ENCODE measurements at regions not wholly inside any gene's neighbourhood (a gene's known extent, or its start where the extent isn't known, plus 50 kb on each side); places are given as distances from the start of the nearest gene placed in this dataset.
"Not testable (repeated sequence)": the region's sequence is repeated elsewhere in the genome, so short reads cannot be mapped to it uniquely, and the experiment has no call there.

- H3K36me3 Mint-ChIP-seq (ENCODE audit: insufficient read depth, unreplicated experiment): no peaks in the 10 kb centered on the region
- no peak overlapping the region for H3K4me3 Mint-ChIP-seq (ENCODE audit: low read depth, unreplicated experiment)
- TF ChIP-seq CTCF (IDR thresholded peaks at IDR 0.05; ENCODE audit: unreplicated experiment): no peak
- CTCF ChIA-PET: interaction anchor here (1.8 to 2.7 kb wide), 2 partner anchors 121 to 277 kb away, joined by 8 to 35 read pairs; no protein-coding TSS in a partner anchor
- H3K27me3 Mint-ChIP-seq (ENCODE audit: unreplicated experiment): no peaks in the 10 kb centered on the region
- BruUV-seq (replicated peaks): no TSS peak
- DNase-seq: no peak
- no peak overlapping the region for H3K27ac Mint-ChIP-seq (ENCODE audit: unreplicated experiment)
- H3K4me1 Mint-ChIP-seq (ENCODE audit: low read depth, unreplicated experiment): no peaks in the 10 kb centered on the region
- intact Hi-C loops (cut with micrococcal nuclease; ENCODE audit: unreplicated experiment): loop anchor here (1.0 to 5.0 kb wide), 2 partner anchors 122 to 276 kb away; no protein-coding TSS in a partner anchor
- H3K9me3 Mint-ChIP-seq (ENCODE audit: low read depth, unreplicated experiment): no peaks in the 10 kb centered on the region
Observed at GRCh38 chr3:170690661-170690981, 104.7 kb upstream of the SLC7A14 start.

DNA sequence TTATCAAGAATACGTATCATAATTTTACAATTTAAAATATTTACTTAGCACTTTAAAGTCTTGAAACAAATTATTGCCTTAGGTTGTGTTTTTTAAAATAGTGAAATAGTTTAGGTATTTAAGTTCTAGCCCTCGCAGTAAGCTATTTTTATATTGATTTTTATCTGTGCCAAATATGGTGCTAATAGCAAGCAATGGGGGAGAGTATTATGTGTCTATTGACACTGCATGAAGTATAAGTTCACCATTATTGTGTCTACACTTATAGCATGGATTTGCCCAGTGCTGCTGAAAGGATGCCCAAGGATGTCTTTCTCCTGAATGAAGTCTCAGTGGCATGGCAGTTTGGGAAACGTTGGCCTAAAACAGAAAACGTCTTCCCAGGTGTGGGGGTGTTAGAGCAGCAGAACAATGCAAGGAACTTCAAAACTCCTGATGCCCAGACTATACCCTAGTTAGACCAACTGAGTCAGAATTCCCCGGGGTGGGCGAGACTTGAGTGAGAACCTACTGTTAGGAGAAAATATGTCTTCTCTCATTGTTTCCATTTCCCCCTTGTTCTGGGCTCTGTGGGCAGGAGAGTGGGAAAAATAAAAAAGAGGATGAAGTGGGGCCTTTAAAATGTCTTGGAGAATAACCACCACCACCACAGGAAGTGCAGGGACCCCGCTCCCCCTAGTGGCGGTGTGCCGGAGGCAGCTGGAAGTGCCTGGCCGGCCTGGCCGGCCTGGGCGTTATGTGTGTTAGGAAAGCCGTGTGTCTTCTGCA is 104.2 kb upstream of the SLC7A14 start:
- DNase-seq: peak; percentile 87
- BruUV-seq (replicated peaks): no TSS peak
- Mint-ChIP-seq H3K9me3 (ENCODE audit: low read depth, unreplicated experiment) (no peaks in the 10 kb centered on the region), H3K36me3 (ENCODE audit: insufficient read depth, unreplicated experiment) (no peaks in the 10 kb centered on the region), H3K27ac (ENCODE audit: unreplicated experiment) (no peak overlapping the region), H3K4me1 (ENCODE audit: low read depth, unreplicated experiment) (no peaks in the 10 kb centered on the region), H3K27me3 (ENCODE audit: unreplicated experiment) (no peaks in the 10 kb centered on the region), H3K4me3 (ENCODE audit: low read depth, unreplicated experiment) (no peak overlapping the region)
- intact Hi-C loops (cut with micrococcal nuclease; ENCODE audit: unreplicated experiment): loop anchor here (1.0 to 5.0 kb wide), 2 partner anchors 122 to 276 kb away; no protein-coding TSS in a partner anchor
- TF ChIP-seq CTCF (IDR thresholded peaks at IDR 0.05; ENCODE audit: unreplicated experiment): peak; percentile 86
- CTCF ChIA-PET: interaction anchor here (0.6 to 2.7 kb wide), 6 partner anchors 40 to 813 kb away, joined by 3 to 35 read pairs (median 6); no protein-coding TSS in a partner anchor

- intact Hi-C loops (cut with micrococcal nuclease; ENCODE audit: unreplicated experiment): no loop called here
Observed at GRCh38 chr3:170689296-170689829, 103.5 kb upstream of the SLC7A14 start.

GRCh38 chr3:170688222-170688621 is 102.3 kb upstream of the SLC7A14 start:
- H3K4me3 Mint-ChIP-seq (ENCODE audit: low read depth, unreplicated experiment); H3K36me3 Mint-ChIP-seq (ENCODE audit: insufficient read depth, unreplicated experiment); intact Hi-C loops (cut with micrococcal nuclease; ENCODE audit: unreplicated experiment); BruUV-seq (replicated peaks); H3K9me3 Mint-ChIP-seq (ENCODE audit: low read depth, unreplicated experiment); CTCF ChIA-PET; DNase-seq; H3K27me3 Mint-ChIP-seq (ENCODE audit: unreplicated experiment); H3K4me1 Mint-ChIP-seq (ENCODE audit: low read depth, unreplicated experiment); H3K27ac Mint-ChIP-seq (ENCODE audit: unreplicated experiment): not testable (repeated sequence)

More at GRCh38 chr3:170689296-170689829, 103.5 kb upstream of the SLC7A14 start:
- no peak overlapping the region for H3K4me3 Mint-ChIP-seq (ENCODE audit: low read depth, unreplicated experiment)
- no peaks in the 10 kb centered on the region for H3K27me3 Mint-ChIP-seq (ENCODE audit: unreplicated experiment)
- DNase-seq: peak; percentile 44
- CTCF ChIA-PET: interaction anchor here (0.6 to 2.7 kb wide), 6 partner anchors 39 to 812 kb away, joined by 3 to 35 read pairs (median 6); no protein-coding TSS in a partner anchor
- H3K27ac Mint-ChIP-seq (ENCODE audit: unreplicated experiment): no peak overlapping the region
- H3K9me3 Mint-ChIP-seq (ENCODE audit: low read depth, unreplicated experiment): no peaks in the 10 kb centered on the region
- BruUV-seq (replicated peaks): no TSS peak
- no peaks in the 10 kb centered on the region for H3K36me3 Mint-ChIP-seq (ENCODE audit: insufficient read depth, unreplicated experiment)
- TF ChIP-seq CTCF (IDR thresholded peaks at IDR 0.05; ENCODE audit: unreplicated experiment): no peak
- no peaks in the 10 kb centered on the region for H3K4me1 Mint-ChIP-seq (ENCODE audit: low read depth, unreplicated experiment)

DNA sequence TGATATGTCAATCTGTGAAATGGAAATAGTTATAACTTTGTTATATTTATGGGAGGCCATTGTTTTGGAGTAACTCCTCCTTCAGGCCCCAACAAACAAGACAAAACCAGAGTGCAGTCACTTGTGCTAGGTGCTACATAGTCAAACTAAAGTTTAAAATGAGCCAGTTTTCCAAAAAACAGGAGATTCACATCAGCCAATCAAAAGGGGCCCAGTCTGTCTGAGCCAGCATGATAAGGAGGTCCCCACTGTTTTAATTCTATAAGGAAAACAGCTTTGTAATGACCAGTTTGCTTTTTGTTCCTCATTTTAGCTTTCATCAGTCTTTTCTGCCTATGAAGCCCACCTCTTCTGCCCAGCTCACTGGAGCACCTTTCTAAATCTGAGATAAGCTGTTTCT is 94.7 kb upstream of the SLC7A14 start:
- no peaks in the 10 kb centered on the region for H3K4me1 Mint-ChIP-seq (ENCODE audit: low read depth, unreplicated experiment)
- H3K4me3 Mint-ChIP-seq (ENCODE audit: low read depth, unreplicated experiment): no peak overlapping the region
- no peak overlapping the region for H3K27ac Mint-ChIP-seq (ENCODE audit: unreplicated experiment)
- no TSS peak for BruUV-seq (replicated peaks)
- DNase-seq: no peak
- CTCF ChIA-PET: no interaction called here
- H3K36me3 Mint-ChIP-seq (ENCODE audit: insufficient read depth, unreplicated experiment): no peaks in the 10 kb centered on the region
- TF ChIP-seq CTCF (IDR thresholded peaks at IDR 0.05; ENCODE audit: unreplicated experiment): no peak
- intact Hi-C loops (cut with micrococcal nuclease; ENCODE audit: unreplicated experiment): no loop called here
- H3K27me3 Mint-ChIP-seq (ENCODE audit: unreplicated experiment): no peaks in the 10 kb centered on the region
- peaks cover 2% of the 10 kb centered on the region for H3K9me3 Mint-ChIP-seq (ENCODE audit: low read depth, unreplicated experiment)

Measured in Calu3 (cell line).